HuH-7 (cell line): ENCODE measurements at regions not wholly inside any gene's neighbourhood (a gene's known extent, or its start where the extent isn't known, plus 50 kb on each side); places are given as distances from the start of the nearest gene placed in this dataset.
"Not testable (repeated sequence)": the region's sequence is repeated elsewhere in the genome, so short reads cannot be mapped to it uniquely, and the experiment has no call there.

Experiments
- DNase-seq: peaks from one replicate; pipeline ENCODE4 v3.0.0; 2011; ENCODE audit warnings: low spot score

DNA sequence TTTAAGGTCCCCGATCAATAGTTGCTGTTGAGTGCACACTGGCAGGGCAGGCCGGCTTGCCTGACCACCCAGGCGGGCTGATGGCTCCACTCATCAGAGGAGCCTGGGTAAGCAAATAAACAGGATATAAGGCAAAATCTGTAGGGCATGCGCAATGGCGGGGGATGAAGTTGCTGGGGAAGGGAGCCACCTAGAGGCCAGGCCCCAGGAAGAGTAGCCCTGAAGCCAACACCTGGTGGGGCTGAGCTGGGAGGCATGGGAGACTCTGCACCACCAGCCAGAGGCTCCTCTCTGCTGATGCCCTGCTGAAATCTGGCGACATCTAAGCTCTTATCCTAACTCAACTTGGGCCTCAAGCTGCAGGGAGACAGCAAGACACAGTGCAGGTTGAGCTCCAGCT lies 324.3 kb downstream of the ZNF536 start:
- peak; percentile 84 for DNase-seq

DNA sequence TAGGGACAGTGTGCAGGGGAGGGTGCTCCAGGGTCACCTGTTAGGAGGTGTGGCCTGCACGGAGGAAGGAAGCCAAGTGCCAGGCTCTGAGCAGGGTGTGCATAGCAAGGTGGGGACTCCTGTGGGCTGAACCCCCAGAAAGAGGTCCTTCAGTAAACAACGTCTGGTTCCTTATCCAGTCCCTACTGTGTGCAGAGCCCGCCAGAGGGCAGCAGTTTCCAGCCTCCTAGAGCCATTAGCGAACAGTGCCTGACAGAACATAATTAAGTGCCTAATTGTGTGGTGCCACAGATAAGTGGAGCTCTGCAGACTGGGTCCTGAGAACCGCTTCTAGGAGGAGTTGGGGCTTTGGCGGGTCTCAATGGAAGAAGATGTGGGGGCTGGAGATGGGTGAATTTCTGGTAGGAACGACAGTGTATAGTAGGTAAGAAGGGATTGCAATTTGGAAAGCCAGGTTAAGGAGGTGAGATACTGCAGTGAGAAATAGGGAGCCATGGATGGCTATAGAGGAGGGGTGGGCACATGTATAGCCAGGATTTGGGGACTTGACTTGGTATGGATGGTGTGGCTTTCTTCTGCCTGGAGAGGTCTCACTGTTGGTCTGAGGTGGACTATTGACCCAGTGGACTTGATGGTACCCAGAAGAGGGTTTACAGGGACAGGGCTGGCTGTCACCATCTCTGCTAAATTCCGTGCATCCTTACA lies 323.1 kb downstream of the ZNF536 start:
- DNase-seq = no peak

- no peak for DNase-seq
Observed at GRCh38 chr19:30694156-30694755, 322.1 kb downstream of the ZNF536 start.

GRCh38 chr19:30692879-30693503 lies 320.8 kb downstream of the ZNF536 start:
- no peak for DNase-seq

DNA sequence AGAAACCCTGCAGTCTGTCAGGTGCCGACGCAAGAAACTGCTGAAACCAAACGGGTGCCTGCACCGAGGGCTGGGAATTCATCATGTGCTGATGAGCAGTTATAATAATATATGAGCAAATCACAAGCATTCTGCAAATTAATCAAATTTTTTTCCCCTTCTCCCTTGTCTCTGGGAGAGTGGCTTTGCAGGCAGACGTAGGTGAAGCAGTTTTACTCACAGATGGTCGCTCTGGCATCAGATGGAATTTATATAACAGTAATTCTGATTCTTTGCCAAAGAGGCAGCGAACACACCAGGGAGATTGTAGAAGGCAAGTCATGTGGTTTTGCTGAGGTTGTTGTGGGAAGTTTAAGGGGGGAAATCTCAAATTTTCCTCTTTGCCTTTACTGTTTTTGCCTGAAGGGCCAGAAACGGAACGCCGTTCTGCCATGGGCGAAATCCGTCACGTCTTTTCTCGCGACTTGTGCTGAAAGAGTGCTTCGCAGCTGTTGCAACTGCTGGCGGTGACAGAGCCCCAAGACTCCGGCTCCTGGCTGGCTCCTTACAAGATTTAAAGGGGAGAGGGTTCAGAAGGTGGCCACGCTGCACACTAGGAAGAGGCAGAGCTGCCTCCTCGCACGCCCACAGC lies 320.1 kb downstream of the ZNF536 start:
- DNase-seq = no peak

DNA sequence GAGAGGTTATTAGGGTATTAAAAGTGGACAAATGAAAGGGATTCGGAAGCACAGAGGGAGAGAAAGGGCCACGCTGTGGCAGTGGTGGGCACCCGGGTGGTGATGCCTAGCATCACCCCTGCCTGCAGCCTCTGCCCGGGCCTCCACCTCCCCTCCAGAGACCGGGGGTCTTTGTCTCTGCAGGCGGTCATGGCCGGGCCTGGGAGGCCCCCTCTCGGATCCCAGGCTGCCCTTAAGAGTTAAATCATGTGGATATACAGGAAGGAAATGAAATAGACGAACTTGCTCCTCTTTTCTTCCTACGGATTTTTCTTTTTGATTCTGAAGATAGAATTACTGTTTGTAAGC lies 319.6 kb downstream of the ZNF536 start:
- DNase-seq = no peak

- no peak for DNase-seq
Observed at GRCh38 chr19:30690935-30691818, 319.0 kb downstream of the ZNF536 start.

DNA sequence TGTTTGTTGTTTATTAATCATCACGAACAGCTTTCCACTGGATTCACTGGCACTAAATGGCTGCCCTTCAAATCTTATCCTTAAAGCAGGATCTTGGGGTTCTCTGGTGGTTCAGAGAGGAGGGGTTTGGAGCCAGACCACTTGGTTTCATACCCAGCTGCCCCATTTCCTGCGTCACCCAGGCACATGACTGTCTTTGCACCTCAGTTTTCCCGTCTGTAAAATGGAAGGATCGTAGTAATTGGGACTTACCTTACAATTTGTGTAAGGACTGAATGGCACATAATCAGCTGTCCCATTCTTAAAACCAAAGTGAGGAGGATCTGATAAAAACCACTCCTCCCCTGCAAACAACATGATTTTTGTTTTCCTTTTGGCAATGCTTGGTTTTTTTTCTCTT lies 318.3 kb downstream of the ZNF536 start:
- DNase-seq = no peak

- no peak for DNase-seq
Observed at GRCh38 chr19:30689474-30689873, 317.3 kb downstream of the ZNF536 start.

GRCh38 chr19:30688696-30689095 lies 316.5 kb downstream of the ZNF536 start:
- DNase-seq = no peak

- DNase-seq = no peak
Observed at GRCh38 chr19:30686826-30687566, 314.8 kb downstream of the ZNF536 start.

DNA sequence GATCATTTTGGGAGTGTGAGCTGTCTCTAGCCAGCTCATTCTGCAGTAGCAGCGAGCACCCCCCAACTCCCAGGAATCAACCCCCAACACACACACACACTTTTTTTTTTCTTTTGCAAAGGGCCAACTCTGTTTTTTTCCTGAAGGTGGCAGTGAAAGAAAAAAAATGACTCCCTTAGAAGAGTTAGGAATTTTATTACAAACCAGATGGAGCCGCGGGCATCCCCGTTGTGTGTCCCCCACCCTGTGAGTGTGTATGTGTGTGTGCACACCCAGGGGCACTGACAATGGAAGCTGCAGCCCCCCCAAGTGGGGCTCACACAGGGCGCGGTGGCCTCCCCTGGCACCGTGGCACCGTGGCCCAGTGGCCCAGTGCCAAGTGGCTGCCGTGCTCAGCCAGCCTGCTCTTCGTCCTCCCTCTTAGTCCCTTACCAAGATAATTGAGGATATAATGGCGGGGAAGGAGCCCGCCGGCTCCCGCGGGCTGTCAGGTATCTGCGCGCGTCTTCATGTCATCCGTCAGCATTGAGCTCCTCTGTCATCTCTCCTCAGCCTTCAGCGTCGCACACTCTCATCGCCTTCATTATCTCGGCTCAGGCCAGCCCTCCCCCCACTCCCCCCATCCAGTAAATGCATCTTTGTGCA lies 314.1 kb downstream of the ZNF536 start:
- no peak for DNase-seq

DNA sequence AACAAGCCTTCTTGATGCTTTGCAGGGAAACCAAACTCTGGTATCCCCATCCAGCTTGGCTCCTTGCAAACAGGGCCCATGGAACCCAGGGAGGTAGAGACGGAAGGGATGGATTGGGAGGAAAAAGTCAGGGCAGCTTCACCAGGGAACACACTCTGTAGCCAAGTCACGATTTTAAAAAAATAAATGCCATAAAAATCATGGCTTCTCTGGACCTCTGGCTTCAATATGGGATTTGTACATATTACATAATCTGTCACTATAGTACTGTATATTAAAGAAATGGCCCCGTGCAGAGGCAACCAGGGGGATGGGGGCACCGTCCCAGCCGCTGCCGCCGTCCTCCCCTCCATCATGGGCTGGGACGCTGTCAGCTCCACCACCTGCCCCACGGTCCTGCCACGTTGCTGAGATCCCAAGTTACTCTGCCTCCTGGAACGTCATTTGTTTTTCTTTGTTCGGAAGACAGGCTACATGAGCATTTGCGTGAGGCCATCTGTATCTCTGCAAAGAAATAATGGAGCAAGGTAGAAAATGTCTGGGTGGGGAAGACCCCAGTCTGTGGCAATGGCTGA lies 313.3 kb downstream of the ZNF536 start:
- DNase-seq = no peak

DNA sequence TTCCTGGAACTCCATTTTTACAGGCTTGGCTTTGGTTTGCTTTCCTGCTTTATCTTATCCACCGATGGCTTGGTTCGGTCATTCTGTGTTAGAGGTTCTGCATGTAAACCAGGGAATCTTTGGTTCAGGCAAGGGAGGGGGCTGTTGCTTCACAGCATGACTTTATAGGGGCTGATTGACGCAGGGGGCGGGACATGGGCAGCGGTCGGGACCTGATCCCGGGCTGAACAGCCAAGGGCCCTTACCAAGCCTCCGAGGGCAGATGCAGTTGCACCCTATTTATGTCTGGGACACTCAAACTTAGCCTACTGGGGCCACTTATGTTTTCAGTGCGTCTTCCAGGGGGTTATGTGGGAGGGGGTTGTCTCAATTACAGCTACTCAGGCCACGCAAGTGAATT lies 312.4 kb downstream of the ZNF536 start:
- no peak for DNase-seq

DNA sequence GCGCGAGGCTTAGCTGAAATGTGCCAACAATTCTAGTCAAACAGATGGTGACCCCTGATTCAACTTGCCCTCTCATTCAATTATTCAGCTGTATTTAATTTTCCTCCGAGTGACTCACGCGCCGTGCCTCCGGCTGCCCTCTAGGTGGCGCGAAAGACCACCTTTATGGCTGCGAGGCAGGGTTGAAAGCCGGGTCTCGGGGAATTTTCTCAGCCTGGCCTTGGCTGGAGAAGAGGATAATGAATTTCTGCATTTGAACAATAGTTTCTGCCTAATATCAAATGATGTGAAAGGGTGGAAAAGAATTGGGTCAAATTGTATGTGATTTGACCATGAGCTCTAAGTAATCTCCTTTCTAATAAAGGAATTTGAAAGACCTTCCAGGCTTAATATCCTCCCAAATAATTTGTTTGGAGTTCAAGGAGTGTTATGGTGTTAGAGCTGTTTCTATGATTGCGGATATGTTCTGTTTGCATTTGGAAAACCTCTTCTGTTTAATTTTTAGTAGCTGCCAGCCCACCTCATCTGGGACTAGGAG lies 310.9 kb downstream of the ZNF536 start:
- peak; percentile 93 for DNase-seq

GRCh38 chr19:30682146-30682998 lies 310.2 kb downstream of the ZNF536 start:
- DNase-seq = no peak

DNA sequence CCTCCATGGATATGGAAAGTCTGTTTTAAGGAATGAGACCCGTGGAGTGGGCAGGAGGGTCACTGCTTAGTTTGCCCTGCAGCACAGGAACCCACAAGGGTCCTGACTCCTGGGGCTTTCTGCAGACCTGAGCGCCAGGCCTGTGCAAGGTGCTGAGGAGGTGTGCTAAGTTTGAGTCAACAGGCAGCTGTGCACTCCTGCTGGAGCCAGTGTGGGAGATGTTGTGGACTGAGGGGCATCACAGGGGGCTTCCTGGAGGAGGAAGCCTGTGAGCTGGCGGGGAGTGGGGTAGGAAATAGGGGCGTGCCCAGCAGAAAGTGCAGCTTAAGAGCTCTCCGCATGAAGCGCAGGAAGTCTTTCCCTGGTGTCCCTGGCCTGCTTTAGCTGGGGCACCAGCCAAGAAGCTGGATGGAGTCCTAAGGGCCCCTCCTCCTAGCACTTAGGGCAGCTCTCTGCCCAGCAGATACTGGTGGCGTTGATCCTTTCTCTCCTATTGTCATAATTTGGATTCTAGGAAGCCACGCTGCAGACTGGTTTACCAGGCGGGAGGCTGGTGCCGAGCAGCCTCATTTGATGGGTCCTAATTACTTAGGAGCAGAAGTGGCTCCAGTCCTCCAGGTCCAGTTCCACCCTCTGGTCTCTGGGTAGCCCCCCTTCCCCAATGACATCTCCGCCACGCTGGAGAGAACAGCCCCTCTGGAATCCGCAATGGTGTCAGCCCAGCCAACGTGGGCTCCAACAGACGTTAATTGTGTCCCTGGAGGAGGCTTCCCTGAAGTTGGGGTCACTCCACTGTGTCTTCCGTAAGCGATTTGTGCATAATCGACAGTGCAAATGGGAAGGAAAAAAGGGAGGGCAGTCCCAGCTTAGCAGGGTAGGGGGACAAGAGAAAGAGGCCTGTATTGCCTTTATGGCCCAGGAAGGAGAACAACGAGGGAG lies 309.2 kb downstream of the ZNF536 start:
- no peak for DNase-seq

DNA sequence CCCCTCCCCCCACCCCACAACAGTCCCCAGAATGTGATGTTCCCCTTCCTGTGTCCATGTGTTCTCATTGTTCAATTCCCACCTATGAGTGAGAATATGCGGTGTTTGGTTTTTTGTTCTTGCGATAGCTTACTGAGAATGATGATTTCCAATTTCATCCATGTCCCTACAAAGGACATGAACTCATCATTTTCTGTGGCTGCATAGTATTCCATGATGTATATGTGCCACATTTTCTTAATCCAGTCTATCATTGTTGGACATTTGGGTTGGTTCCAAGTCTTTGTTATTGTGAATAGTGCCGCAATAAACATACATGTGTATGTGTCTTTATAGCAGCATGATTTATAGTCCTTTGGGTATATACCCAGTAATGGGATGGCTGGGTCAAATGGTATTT lies 308.2 kb downstream of the ZNF536 start:
- DNase-seq = not testable (repeated sequence)
